Epithelial cell of esophagus (primary cell): ENCODE measurements at regions not wholly inside any gene's neighbourhood (a gene's known extent, or its start where the extent isn't known, plus 50 kb on each side); places are given as distances from the start of the nearest gene placed in this dataset.

Source experiments
- DNase-seq: peaks from one replicate; pipeline ENCODE4 v3.0.0; 2010; ENCODE audit warnings: low read depth
- H3K4me3 ChIP-seq: 2 replicates; pipeline ENCODE4 v1.5.1; 2011; ENCODE audit warnings: mild to moderate bottlenecking, low read length, control low read depth
- CTCF ChIP-seq: IDR thresholded peaks from 2 replicates; pipeline ENCODE4 v1.5.1; 2011; ENCODE audit warnings: low read depth, mild to moderate bottlenecking, low read length, control low read depth, inconsistent platforms; ENCODE audit not compliant: insufficient read depth; ENCODE audit errors: missing control alignments

- no peak overlapping the region for H3K4me3 ChIP-seq
Measured at GRCh38 chr15:47427463-47427862, 289.8 kb upstream of the SEMA6D start.

DNA sequence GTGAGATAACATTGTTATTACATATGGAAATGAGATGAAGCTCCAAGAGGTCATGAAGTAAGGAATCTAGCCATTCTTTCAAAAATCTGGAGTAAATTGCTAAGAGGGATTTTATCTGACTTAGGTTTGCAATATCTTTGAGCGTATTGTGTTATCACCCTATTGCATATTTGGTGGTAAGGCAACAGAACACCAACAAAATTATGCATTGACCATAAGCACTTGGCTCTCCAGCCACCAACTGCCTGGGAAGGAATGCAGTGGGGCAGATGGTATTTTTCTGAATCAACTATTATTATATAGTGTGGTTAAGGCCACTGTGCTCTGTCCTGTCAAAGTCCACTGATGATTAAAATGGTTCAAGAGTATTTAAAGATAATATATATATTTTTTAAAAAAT lies 287.9 kb upstream of the SEMA6D start:
- DNase-seq: no peak
- TF ChIP-seq CTCF: no peak
- H3K4me3 ChIP-seq: no peak overlapping the region

More at GRCh38 chr15:47427463-47427862, 289.8 kb upstream of the SEMA6D start:
- DNase-seq: no peak
- TF ChIP-seq CTCF: no peak

- no peak for TF ChIP-seq CTCF
- DNase-seq: no peak
- H3K4me3 ChIP-seq: no peak overlapping the region
Measured at GRCh38 chr15:47431501-47431900, 285.8 kb upstream of the SEMA6D start.

DNA sequence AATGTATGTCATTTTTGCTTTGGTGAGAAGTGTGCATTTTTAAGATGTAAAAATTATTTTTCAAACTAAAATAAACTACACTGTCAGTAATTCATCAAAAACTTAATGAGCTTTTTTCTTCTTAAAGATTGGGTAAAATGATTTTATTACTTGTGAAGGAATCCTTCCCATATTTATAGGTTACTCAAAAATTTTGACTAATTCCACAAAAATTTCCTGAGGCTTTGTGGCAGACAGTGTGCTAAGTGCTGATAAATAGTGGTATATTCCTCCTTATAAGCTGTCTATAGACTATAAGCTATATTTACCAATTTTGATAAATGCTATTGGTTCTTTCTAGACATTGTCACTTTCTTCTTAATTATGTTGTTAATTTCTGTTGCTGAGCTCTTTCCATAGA lies 284.5 kb upstream of the SEMA6D start:
- H3K4me3 ChIP-seq: no peak overlapping the region
- TF ChIP-seq CTCF: no peak
- DNase-seq: no peak

- H3K4me3 ChIP-seq: no peak overlapping the region
- DNase-seq: no peak
- TF ChIP-seq CTCF: no peak
Measured at GRCh38 chr15:47434596-47434995, 282.7 kb upstream of the SEMA6D start.

DNA sequence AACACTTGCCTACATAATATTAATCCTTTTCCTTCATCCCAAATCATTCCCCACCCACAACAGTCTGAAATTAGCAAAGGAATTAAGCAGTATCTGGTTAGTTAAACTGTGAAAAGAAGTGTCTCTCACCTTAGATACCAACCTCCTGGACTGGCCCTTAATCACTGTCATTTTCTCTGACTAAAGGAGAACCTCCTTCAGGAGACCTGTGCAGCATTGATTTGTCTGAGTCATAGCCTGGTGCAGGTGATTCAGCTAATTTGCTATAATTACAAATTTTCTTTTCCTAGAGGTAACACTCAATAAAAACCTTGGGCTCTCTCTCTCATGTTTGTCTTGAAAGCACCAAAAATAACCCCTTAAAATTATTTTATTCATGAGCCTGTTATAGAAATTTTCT lies 279.8 kb upstream of the SEMA6D start:
- TF ChIP-seq CTCF: no peak

More for the DNA sequence above, 279.8 kb upstream of the SEMA6D start:
- peak; percentile 79 for DNase-seq
- no peak overlapping the region for H3K4me3 ChIP-seq
